GM12878 (cell line): ENCODE measurements at regions not wholly inside any gene's neighbourhood (a gene's known extent, or its start where the extent isn't known, plus 50 kb on each side); places are given as distances from the start of the nearest gene placed in this dataset.
A peak's percentile ranks its signal among the peaks of the same experiment; 100 is the strongest.

Source experiments
- ATAC-seq: fragments of 200-7000 bp; cut with Tn5 transposase; 3 replicates; pipeline ENCODE4 v1.9.1; 2020; ENCODE audit warnings: mild to moderate bottlenecking, moderate library complexity
- BruUV-seq: library from RNA; stranded (reverse); fragments of 400-500 nt; replicated peaks from 2 replicates; lab custom pipeline; 2021; lab: Mats Ljungman, UMichigan
- CTCF ChIA-PET: fragments of 300-600 bp; sonication (Branson Sonifier 250); formaldehyde crosslinking; extraction: SDS; loops from one replicate; lab custom pipeline; 2021; ENCODE audit warnings: inconsistent platforms; lab: Yijun Ruan, JAX
- POLR2A ChIA-PET: fragments of 350-600 bp; formaldehyde crosslinking; extraction: SDS; loops from one replicate; lab custom pipeline; 2021; ENCODE audit warnings: inconsistent platforms; lab: Charles Lee
- RAD21 ChIA-PET: fragments of 300-600 bp; sonication (Branson Sonifier 250); formaldehyde crosslinking; loops from one replicate; lab custom pipeline; 2023; ENCODE audit warnings: antibody characterized with exemption; ENCODE audit not compliant: unreplicated experiment; lab: Charles Lee
- SMC1A ChIA-PET: fragments of 300-600 bp; sonication (Branson Sonifier 250); formaldehyde crosslinking; loops from one replicate; lab custom pipeline; 2023; ENCODE audit not compliant: unreplicated experiment, uncharacterized antibody; lab: Charles Lee
- DNase-seq: peaks from one replicate; pipeline ENCODE4 v3.0.0-alpha.2; 2011; ENCODE audit warnings: low read depth, low spot score
- FAIRE-seq: peaks from 3 replicates; lab custom pipeline; 2011; peaks lifted over from hg19 to GRCh38; lab: Jason Lieb, UNC
- H2AFZ ChIP-seq: 2 replicates; pipeline ENCODE4 v1.6.0; 2011; ENCODE audit warnings: low read depth, low read length, control low read depth; ENCODE audit not compliant: control insufficient read depth
- H3K27ac ChIP-seq: 2 replicates; pipeline ENCODE4 v1.5.1; 2011; ENCODE audit warnings: control low read depth; ENCODE audit not compliant: control insufficient read depth, insufficient read depth
- H3K27me3 ChIP-seq, 2 experiments: replicated peaks in 1 of 2; 2 replicates each; pipeline versions ENCODE4 v1.6.0 to v1.6.1; 2011; ENCODE audit warnings: low read length in 1 of 2; ENCODE audit not compliant: control insufficient read depth in 2 of 2, insufficient read depth in 2 of 2
- H3K36me3 ChIP-seq, 2 experiments: 2 replicates each; pipeline ENCODE4 v1.5.1; 2011; ENCODE audit warnings: low read length in 1 of 2; ENCODE audit not compliant: control insufficient read depth in 2 of 2, insufficient read depth in 2 of 2
- H3K4me1 ChIP-seq: 2 replicates; pipeline ENCODE4 v1.6.1; 2011; ENCODE audit warnings: mild to moderate bottlenecking, low read length, moderate library complexity, mixed read lengths; ENCODE audit not compliant: control insufficient read depth, insufficient read depth
- H3K4me2 ChIP-seq: 2 replicates; pipeline ENCODE4 v1.6.0; 2011; ENCODE audit warnings: control low read depth; ENCODE audit not compliant: control insufficient read depth, insufficient read depth
- H3K4me3 ChIP-seq: fragments of 200-600 bp; sonication (generic); 2 replicates; pipeline ENCODE4 v1.5.1; 2016
- H3K79me2 ChIP-seq: 2 replicates; pipeline ENCODE4 v1.6.0; 2011; ENCODE audit warnings: low read length; ENCODE audit not compliant: control insufficient read depth, insufficient read depth
- H3K9ac ChIP-seq: 2 replicates; pipeline ENCODE4 v1.8.0; 2011; ENCODE audit warnings: low read length, control low read depth, mixed read lengths; ENCODE audit not compliant: control insufficient read depth, insufficient read depth
- H3K9me3 ChIP-seq: replicated peaks from 3 replicates; pipeline ENCODE4 v1.5.1; 2011; ENCODE audit warnings: mild to moderate bottlenecking, low read length; ENCODE audit not compliant: control insufficient read depth, insufficient read depth
- H4K20me1 ChIP-seq: 2 replicates; pipeline ENCODE4 v1.6.0; 2011; ENCODE audit not compliant: control insufficient read depth, insufficient read depth
- CBX3 ChIP-seq: fragments of 200-600 bp; sonication (generic); IDR thresholded peaks from 2 replicates; pipeline ENCODE4 v1.6.1; 2016; ENCODE audit warnings: low read depth, borderline replicate concordance
- CREB1 ChIP-seq: IDR thresholded peaks from 2 replicates; pipeline ENCODE4 v1.6.1; 2012; ENCODE audit warnings: low read depth, mild to moderate bottlenecking, inconsistent platforms
- CREM ChIP-seq: IDR thresholded peaks from 2 replicates; pipeline ENCODE4 v1.6.1; 2014; ENCODE audit warnings: antibody characterized with exemption, low read depth
- EGR1 ChIP-seq, 2 experiments: IDR thresholded peaks; 1 replicate in 1 of 2; 2 replicates in 1 of 2; pipeline ENCODE4 v1.6.1; 2011 to 2012; ENCODE audit warnings: low read depth in 2 of 2, low read length in 2 of 2, borderline replicate concordance in 1 of 2, mild to moderate bottlenecking in 1 of 2, moderate library complexity in 1 of 2
- GABPA ChIP-seq: IDR thresholded peaks from 2 replicates; pipeline ENCODE4 v1.6.1; 2014; ENCODE audit warnings: antibody characterized with exemption, low read depth, mild to moderate bottlenecking, inconsistent platforms
- JUNB ChIP-seq: IDR thresholded peaks from 2 replicates; pipeline ENCODE4 v1.6.1; 2016; ENCODE audit warnings: antibody characterized with exemption, mild to moderate bottlenecking
- NFIC ChIP-seq: IDR thresholded peaks from 2 replicates; pipeline ENCODE4 v1.6.1; 2012; ENCODE audit warnings: low read depth, mild to moderate bottlenecking, inconsistent platforms, low read length, moderate library complexity
- NR2F1 ChIP-seq: fragments of 450-650 bp; conservative IDR thresholded peaks from 2 replicates; pipeline ENCODE4 v1.6.1; 2017; ENCODE audit warnings: mild to moderate bottlenecking
- RUNX3 ChIP-seq: IDR thresholded peaks from 2 replicates; pipeline ENCODE4 v1.6.1; 2012; ENCODE audit warnings: low read length, inconsistent platforms
- SP1 ChIP-seq: IDR thresholded peaks from one replicate; pipeline ENCODE4 v1.6.1; 2011; ENCODE audit warnings: low read depth, low read length
- TCF7 ChIP-seq: IDR thresholded peaks from 2 replicates; pipeline ENCODE4 v1.6.1; 2014; ENCODE audit warnings: antibody characterized with exemption, borderline replicate concordance
- WGBS: methylation state at CpG from one replicate; pipeline ENCODE4 v1.1.6; 2016; ENCODE audit warnings: low lambda C conversion rate; ENCODE audit not compliant: insufficient replicate concordance, insufficient coverage; ENCODE audit errors: missing lambda C conversion rate; 5-methylcytosine and 5-hydroxymethylcytosine counted together
- in situ Hi-C: fragments of 300-500 bp; cut with MboI; formaldehyde crosslinking; loops from 9 replicates; pipeline ENCODE4 v1.14.3; 2018; ENCODE audit warnings: mixed read lengths
- intact Hi-C: fragments of 100-400 bp; cut with micrococcal nuclease; formaldehyde crosslinking; loops from one replicate; pipeline ENCODE4 v1.14.2; 2022; ENCODE audit not compliant: unreplicated experiment

GRCh38 chr7:9031386-9031785 is 598.0 kb downstream of the NXPH1 start:
- Histone ChIP-seq H3K4me2 (no peak overlapping the region), H3K27me3 (no peaks in the 10 kb centered on the region), H4K20me1 (no peaks in the 10 kb centered on the region), H3K79me2 (no peaks in the 10 kb centered on the region), H3K36me3 (no peaks in the 10 kb centered on the region), H3K4me1 (no peaks in the 10 kb centered on the region), H3K27ac (no peak overlapping the region), H3K9me3 (no peaks in the 10 kb centered on the region)
- DNase-seq (no peak), FAIRE-seq (no peak)
- WGBS: 26% methylated on average over 4 of the region's 4 CpGs
- RAD21 ChIA-PET: no interaction called here
- peak; percentile 29; the same call in 1 of the 2 replicates for TF ChIP-seq TCF7
- no peak for TF ChIP-seq NR2F1
- peak; percentile 62; the same call in 1 of the 2 replicates for TF ChIP-seq NFIC
- TF ChIP-seq CBX3: no peak
- TF ChIP-seq JUNB: peak; percentile 67
- no peak for TF ChIP-seq EGR1 (IDR thresholded peaks at IDR 0.05; ENCODE audit: borderline replicate concordance in 1 of 2, low read depth in 2 of 2, low read length in 2 of 2)
- TF ChIP-seq RUNX3: peak; percentile 66; the same call in 1 of the 2 replicates
- TF ChIP-seq CREB1: peak; percentile 61; the same call in 1 of the 2 replicates
- 0 out of 2 replicates have a peak, but pooled peaks have one; percentile 13 for TF ChIP-seq GABPA
- TF ChIP-seq SP1: no peak
- TF ChIP-seq CREM: peak; percentile 63; the same call in 1 of the 2 replicates
- TF ChIP-seq, all 136 proteins: peak for 7
- Histone ChIP-seq H3K9ac (no peak overlapping the region), H2AFZ (no peak overlapping the region), H3K4me3 (no peak overlapping the region)
- POLR2A ChIA-PET: no interaction called here
- intact Hi-C loops (no loop called here), in situ Hi-C loops (no loop called here)
- peak; percentile 42; the same call in 2 of the 3 replicates for ATAC-seq
- CTCF ChIA-PET: no interaction called here
- SMC1A ChIA-PET: no interaction called here
- no TSS peak for BruUV-seq
